Heart right ventricle (tissue), 16 donors: ENCODE measurements at regions not wholly inside any gene's neighbourhood (a gene's known extent, or its start where the extent isn't known, plus 50 kb on each side); places are given as distances from the start of the nearest gene placed in this dataset.

Experiments
- ATAC-seq, 8 donors: fragments of 200-7000 bp; cut with Tn5 transposase; one replicate each; pipeline ENCODE4 v1.9.1; 2020; ENCODE audit warnings: mild to moderate bottlenecking in 8 of 8, moderate library complexity in 8 of 8, moderate number of reproducible peaks in 1 of 8
- DNase-seq, 2 donors: peaks; one replicate each; pipeline ENCODE4 v3.0.0-alpha.2; 2020
- H3K27ac ChIP-seq, 10 donors: fragments of 200-600 bp; sonication (generic) in 2 of 10; one replicate each; pipeline versions ENCODE4 v1.5.0 to v1.8.0; 2020 to 2022; ENCODE audit warnings: mild to moderate bottlenecking in 3 of 10
- H3K27me3 ChIP-seq, 7 donors: fragments of 200-600 bp; one replicate each; pipeline ENCODE4 v1.8.0; 2021 to 2022; ENCODE audit warnings: mild to moderate bottlenecking in 2 of 7
- H3K36me3 ChIP-seq, 9 donors: fragments of 200-600 bp; sonication (generic) in 1 of 9; one replicate each; pipeline versions ENCODE4 v1.5.0 to v1.8.0; 2020 to 2022; ENCODE audit warnings: mild to moderate bottlenecking in 2 of 9
- H3K4me1 ChIP-seq, 9 donors: fragments of 200-600 bp; sonication (generic) in 1 of 9; one replicate each; pipeline versions ENCODE4 v1.5.0 to v1.8.0; 2020 to 2022; ENCODE audit warnings: mild to moderate bottlenecking in 4 of 9
- H3K4me3 ChIP-seq, 10 donors: fragments of 200-600 bp; sonication (generic) in 2 of 10; one replicate each; pipeline versions ENCODE4 v1.5.0 to v1.8.0; 2020 to 2022; ENCODE audit warnings: mild to moderate bottlenecking in 7 of 10, moderate library complexity in 2 of 10
- H3K9me3 ChIP-seq, 11 donors: fragments of 200-600 bp in 10 of 11; sonication (generic) in 2 of 11; one replicate each; pipeline versions ENCODE4 v1.5.0 to v1.8.0; 2013 to 2022; ENCODE audit warnings: mild to moderate bottlenecking in 2 of 11, control low read depth in 1 of 11, moderate library complexity in 1 of 11
- CTCF ChIP-seq, 9 donors: fragments of 200-600 bp; sonication (generic) in 2 of 9; IDR thresholded peaks; one replicate each; pipeline versions ENCODE4 v1.5.0 to v1.8.0; 2021 to 2022; ENCODE audit warnings: antibody characterized with exemption in 9 of 9, mild to moderate bottlenecking in 5 of 9, moderate library complexity in 1 of 9
- WGBS, 2 donors: extraction: QIAGEN DNeasy Blood & Tissue Kit; methylation state at CpG; one replicate each; pipeline ENCODE4 v1.1.7; 2013; ENCODE audit warnings: inconsistent platforms in 1 of 2; 5-methylcytosine and 5-hydroxymethylcytosine counted together
- intact Hi-C, 10 donors: fragments of 100-400 bp; cut with DNase I; formaldehyde crosslinking; loops; one replicate each; pipeline versions ENCODE4 v1.11.1 to v1.14.2; 2022
- donor health status: Arrhythmogenic right ventricular cardiomyopathy.
- donor health status: ischemic (EF 13 %, LVEDD 7.1; RV severe dilation, severe dysfunction).
- donor health status: healthy with polysubstance abuse.
- donor health status: DM: no; HTN: yes; CAD: no.
- donor health status: DM: no; HTN: no; CAD: no.
- donor health status: ischemic (EF 25% LVEDD 6.9; RV normal size, moderate dysfunction).
- donor health status: ischemic (EF 25% LVEDD 5.7; RV mildly dilated, moderate dysfunction).
- donor health status: healthy.
- donor health status: DM: yes; HTN: yes; CAD: no.
- donor health status: Ischemic cardiomyopathy.
- donor health status: ischemic (EF 35%, LVEDD 5.7; RV mildly dilated, moderate dysfunction).
- donor health status: nonischemic (EF 11% LVEDD 7.7; RV severe dilation, severe dysfunction).
- donor health status: DM: yes; HTN: yes; CAD: no.
- donor health status: PGD.
- donor health status: ischemic (EF 29% LVEDD 5.4; RV normal size, mild dysfunction).
- donor health status: nonischemic (EF 23%, LVEDD 6.1; RV moderate dilation, normal function).

DNA sequence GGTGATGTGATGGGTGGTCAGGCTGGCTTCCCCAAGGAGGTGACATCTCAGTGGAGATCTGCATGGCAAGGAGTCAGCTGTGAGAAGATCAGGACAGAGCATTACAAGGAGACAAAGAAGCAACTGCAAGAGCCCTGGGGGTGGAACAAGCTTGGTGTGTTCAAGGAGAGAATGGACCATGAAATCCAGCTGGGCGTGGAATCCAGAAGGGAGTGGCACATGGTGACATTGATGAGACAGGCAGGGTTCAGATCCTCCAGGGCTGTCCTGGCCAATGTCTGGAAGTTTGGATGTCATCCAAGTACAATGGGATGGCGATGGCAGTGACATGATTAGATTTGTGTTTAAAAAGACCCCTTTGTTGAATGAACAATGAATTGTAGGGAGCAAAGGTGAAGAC lies 175.6 kb downstream of the MACROH2A1 start:
- Histone ChIP-seq H3K9me3 (no peaks in the 10 kb centered on the region), H3K4me1 (peaks cover 0 to 23% (median 0%) of the 10 kb centered on the region in 9 donors), H3K36me3 (no peaks in the 10 kb centered on the region), H3K4me3 (no peak overlapping the region), H3K27me3 (no peaks in the 10 kb centered on the region), H3K27ac (no peak overlapping the region)
- DNase-seq (no peak), ATAC-seq (no peak)
- TF ChIP-seq CTCF (IDR thresholded peaks at IDR 0.05) = no peak
- intact Hi-C loops = no loop called here
- 65 to 78% methylated on average over 2 of the region's 2 CpGs for WGBS, 2 donors

DNA sequence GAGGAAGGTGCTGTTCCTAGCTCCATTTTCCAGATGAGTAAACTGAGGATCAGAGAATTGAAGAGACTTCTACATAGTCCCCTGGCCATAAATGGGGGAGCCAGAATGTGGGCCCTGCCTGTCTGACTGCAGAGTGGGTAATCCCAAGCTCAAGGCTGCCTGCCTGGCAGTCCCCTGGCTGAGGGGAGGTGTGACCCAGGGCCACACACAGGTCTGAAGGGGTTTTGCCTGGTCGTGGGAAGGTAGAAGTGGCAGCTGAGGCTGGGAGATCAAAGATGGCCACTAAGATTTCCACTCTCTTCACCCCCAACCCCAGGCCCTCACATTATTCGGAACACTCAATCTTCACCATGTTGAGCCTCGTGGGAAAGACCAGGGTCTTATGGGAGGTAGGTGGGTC lies 176.3 kb downstream of the MACROH2A1 start:
- Histone ChIP-seq H3K36me3 (no peaks in the 10 kb centered on the region), H3K4me1 (peaks cover 0 to 23% (median 0%) of the 10 kb centered on the region in 9 donors), H3K27ac (no peak overlapping the region), H3K9me3 (no peaks in the 10 kb centered on the region), H3K27me3 (no peaks in the 10 kb centered on the region), H3K4me3 (no peak overlapping the region)
- no peak for ATAC-seq
- intact Hi-C loops = no loop called here
- no peak for DNase-seq
- no peak for TF ChIP-seq CTCF (IDR thresholded peaks at IDR 0.05)
- WGBS, 2 donors = 82 to 92% methylated on average over 3 of the region's 3 CpGs

GRCh38 chr5:135222171-135222681 lies 176.8 kb downstream of the MACROH2A1 start:
- ATAC-seq (peak in 4 of 8 donors; percentile 27 to 66 (median 55)), DNase-seq (no peak)
- Histone ChIP-seq H3K4me1 (peaks cover 0 to 23% (median 0%) of the 10 kb centered on the region in 9 donors), H3K27me3 (no peaks in the 10 kb centered on the region), H3K36me3 (no peaks in the 10 kb centered on the region), H3K9me3 (no peaks in the 10 kb centered on the region), H3K4me3 (no peak overlapping the region), H3K27ac (no peak overlapping the region)
- TF ChIP-seq CTCF (IDR thresholded peaks at IDR 0.05) = no peak
- 90 to 98% methylated on average over 4 of the region's 4 CpGs for WGBS, 2 donors
- intact Hi-C loops = no loop called here

- Histone ChIP-seq H3K27ac (no peak overlapping the region), H3K36me3 (no peaks in the 10 kb centered on the region), H3K4me3 (no peak overlapping the region), H3K9me3 (no peaks in the 10 kb centered on the region), H3K4me1 (peaks cover 0 to 23% (median 0%) of the 10 kb centered on the region in 9 donors), H3K27me3 (no peaks in the 10 kb centered on the region)
- no peak for ATAC-seq
- TF ChIP-seq CTCF (IDR thresholded peaks at IDR 0.05) = no peak
- 91 to 93% methylated on average over 2 of the region's 2 CpGs for WGBS, 2 donors
- DNase-seq = no peak
- intact Hi-C loops = no loop called here
These were observed 177.3 kb downstream of the MACROH2A1 start for GRCh38 chr5:135221696-135222095.
